Naive thymus-derived CD4-positive, alpha-beta T cell (primary cell): ENCODE measurements at regions not wholly inside any gene's neighbourhood (a gene's known extent, or its start where the extent isn't known, plus 50 kb on each side); places are given as distances from the start of the nearest gene placed in this dataset.

Source experiments
- ATAC-seq: fragments of 150-1000 bp; cut with Tn5 transposase; 2 replicates; pipeline ENCODE4 v1.10.0; 2021; ENCODE audit warnings: mild to moderate bottlenecking, moderate library complexity
- CTCF ChIA-PET: fragments of 350-600 bp; sonication (Branson Sonifier 250); formaldehyde crosslinking; loops from one replicate; lab custom pipeline; 2021; ENCODE audit warnings: antibody characterized with exemption; lab: Charles Lee
- POLR2A ChIA-PET: fragments of 350-600 bp; sonication (Branson Sonifier 250); formaldehyde crosslinking; loops from one replicate; lab custom pipeline; 2021; ENCODE audit warnings: antibody characterized with exemption, inconsistent platforms; lab: Charles Lee
- DNase-seq, 9 donors: peaks; one replicate each; pipeline versions ENCODE4 v3.0.0 to v3.0.0-alpha.2; 2020 to 2022; ENCODE audit warnings: mixed read lengths in 1 of 9
- H3K27ac ChIP-seq: one replicate; pipeline ENCODE4 v1.7.0; 2013; ENCODE audit warnings: mild to moderate bottlenecking, low read depth, low read length, moderate library complexity
- H3K27me3 ChIP-seq, 2 donors: one replicate each; pipeline ENCODE4 v1.7.0; 2013; ENCODE audit warnings: low read length in 2 of 2, mild to moderate bottlenecking in 2 of 2, moderate library complexity in 2 of 2; ENCODE audit not compliant: control insufficient read depth in 2 of 2, insufficient read depth in 2 of 2
- H3K36me3 ChIP-seq, 3 experiments: 1 replicate in 2 of 3; 2 replicates in 1 of 3; pipeline ENCODE4 v1.7.0; 2013; ENCODE audit warnings: low read length in 3 of 3, mild to moderate bottlenecking in 3 of 3, moderate library complexity in 1 of 3; ENCODE audit not compliant: insufficient read depth in 3 of 3, control insufficient read depth in 2 of 3
- H3K4me1 ChIP-seq, 2 donors: one replicate each; pipeline ENCODE4 v1.7.0; 2013; ENCODE audit warnings: low read length in 2 of 2, mild to moderate bottlenecking in 2 of 2, moderate library complexity in 1 of 2; ENCODE audit not compliant: control insufficient read depth in 2 of 2, insufficient read depth in 2 of 2
- H3K4me3 ChIP-seq: 2 replicates; pipeline ENCODE4 v1.7.0; 2013; ENCODE audit warnings: mild to moderate bottlenecking, low read length
- H3K9me3 ChIP-seq, 3 experiments: 1 replicate in 2 of 3; 2 replicates in 1 of 3; pipeline ENCODE4 v1.7.0; 2013; ENCODE audit warnings: low read length in 3 of 3; ENCODE audit not compliant: control insufficient read depth in 2 of 3
- H3K27ac Mint-ChIP-seq, 9 donors: one replicate each; pipeline ENCODE4 v1.8.0; 2020 to 2022; ENCODE audit warnings: mixed read lengths in 9 of 9, mild to moderate bottlenecking in 8 of 9, moderate library complexity in 5 of 9, inconsistent platforms in 2 of 9
- H3K27me3 Mint-ChIP-seq, 5 donors: one replicate each; pipeline ENCODE4 v1.8.0; 2021 to 2022; ENCODE audit warnings: mixed read lengths in 5 of 5, mild to moderate bottlenecking in 1 of 5
- H3K36me3 Mint-ChIP-seq, 5 donors: one replicate each; pipeline ENCODE4 v1.8.0; 2020 to 2022; ENCODE audit warnings: mixed read lengths in 5 of 5, mild to moderate bottlenecking in 3 of 5, inconsistent platforms in 1 of 5
- H3K4me1 Mint-ChIP-seq, 7 donors: one replicate each; pipeline ENCODE4 v1.8.0; 2020 to 2022; ENCODE audit warnings: mixed read lengths in 7 of 7, mild to moderate bottlenecking in 3 of 7, inconsistent platforms in 1 of 7
- H3K4me3 Mint-ChIP-seq, 10 donors: one replicate each; pipeline ENCODE4 v1.8.0; 2020 to 2022; ENCODE audit warnings: mild to moderate bottlenecking in 10 of 10, mixed read lengths in 10 of 10, moderate library complexity in 6 of 10, inconsistent platforms in 2 of 10
- H3K9me3 Mint-ChIP-seq, 11 donors: one replicate each; pipeline ENCODE4 v1.8.0; 2020 to 2022; ENCODE audit warnings: mixed read lengths in 11 of 11, mild to moderate bottlenecking in 4 of 11, inconsistent platforms in 1 of 11, moderate library complexity in 1 of 11
- intact Hi-C, 2 donors: fragments of 100-400 bp; cut with micrococcal nuclease; formaldehyde crosslinking; loops; one replicate each; pipeline ENCODE4 v1.15.1; 2023

GRCh38 chr16:51877686-51878085, 669.3 kb downstream of the TOX3 start:
- H3K27ac ChIP-seq, result no peak overlapping the region
- intact Hi-C loops, result no loop called here
- ChIA-PET POLR2A (no interaction called here), CTCF (no interaction called here)
- H3K4me1 ChIP-seq, result no peaks in the 10 kb centered on the region
- ATAC-seq (no peak), DNase-seq (no peak)
- no peak overlapping the region for H3K4me3 ChIP-seq
- Mint-ChIP-seq H3K27ac (no peak overlapping the region), H3K27me3 (no peaks in the 10 kb centered on the region), H3K4me3 (no peak overlapping the region), H3K9me3 (peaks cover 0 to 19% (median 9%) of the 10 kb centered on the region in 11 donors), H3K36me3 (no peaks in the 10 kb centered on the region), H3K4me1 (no peaks in the 10 kb centered on the region)
- H3K27me3 ChIP-seq, result no peaks in the 10 kb centered on the region
- H3K9me3 ChIP-seq, result no peaks in the 10 kb centered on the region
- H3K36me3 ChIP-seq, result no peaks in the 10 kb centered on the region

GRCh38 chr16:51876934-51877333, 670.0 kb downstream of the TOX3 start:
- Mint-ChIP-seq H3K27me3 (no peaks in the 10 kb centered on the region), H3K9me3 (peaks cover 0 to 21% (median 9%) of the 10 kb centered on the region in 11 donors), H3K36me3 (no peaks in the 10 kb centered on the region), H3K4me1 (no peaks in the 10 kb centered on the region), H3K27ac (no peak overlapping the region), H3K4me3 (no peak overlapping the region)
- POLR2A ChIA-PET, result no interaction called here
- no peaks in the 10 kb centered on the region for H3K27me3 ChIP-seq
- H3K4me1 ChIP-seq, result no peaks in the 10 kb centered on the region
- intact Hi-C loops, result no loop called here
- no peak overlapping the region for H3K4me3 ChIP-seq
- CTCF ChIA-PET, result no interaction called here
- no peak for DNase-seq
- no peaks in the 10 kb centered on the region for H3K36me3 ChIP-seq
- no peaks in the 10 kb centered on the region for H3K9me3 ChIP-seq
- no peak for ATAC-seq
- H3K27ac ChIP-seq, result no peak overlapping the region

- peaks cover 0 to 20% (median 9%) of the 10 kb centered on the region in 11 donors for H3K9me3 Mint-ChIP-seq
- H3K4me3 Mint-ChIP-seq, result no peak overlapping the region
- CTCF ChIA-PET, result no interaction called here
- DNase-seq (no peak), ATAC-seq (no peak)
- no peaks in the 10 kb centered on the region for H3K9me3 ChIP-seq
- no peaks in the 10 kb centered on the region for H3K27me3 Mint-ChIP-seq
- POLR2A ChIA-PET, result no interaction called here
- H3K36me3 ChIP-seq, result no peaks in the 10 kb centered on the region
- H3K4me1 ChIP-seq, result no peaks in the 10 kb centered on the region
- H3K27ac ChIP-seq, result no peak overlapping the region
- no peaks in the 10 kb centered on the region for H3K36me3 Mint-ChIP-seq
- H3K27ac Mint-ChIP-seq, result no peak overlapping the region
- no peak overlapping the region for H3K4me3 ChIP-seq
- intact Hi-C loops, result no loop called here
- no peaks in the 10 kb centered on the region for H3K4me1 Mint-ChIP-seq
- H3K27me3 ChIP-seq, result no peaks in the 10 kb centered on the region
These were observed 670.4 kb downstream of the TOX3 start for GRCh38 chr16:51876601-51876875.

GRCh38 chr16:51875834-51876600, 670.9 kb downstream of the TOX3 start:
- Mint-ChIP-seq H3K4me3 (no peak overlapping the region), H3K4me1 (no peaks in the 10 kb centered on the region), H3K36me3 (no peaks in the 10 kb centered on the region), H3K9me3 (peaks cover 0 to 20% (median 7%) of the 10 kb centered on the region in 11 donors), H3K27me3 (no peaks in the 10 kb centered on the region), H3K27ac (no peak overlapping the region)
- intact Hi-C loops, result no loop called here
- ChIA-PET CTCF (no interaction called here), POLR2A (no interaction called here)
- DNase-seq (no peak), ATAC-seq (no peak)
- no peaks in the 10 kb centered on the region for H3K4me1 ChIP-seq
- H3K9me3 ChIP-seq, result no peaks in the 10 kb centered on the region
- H3K27ac ChIP-seq, result no peak overlapping the region
- H3K4me3 ChIP-seq, result no peak overlapping the region
- no peaks in the 10 kb centered on the region for H3K36me3 ChIP-seq
- no peaks in the 10 kb centered on the region for H3K27me3 ChIP-seq

- CTCF ChIA-PET, result no interaction called here
- no peaks in the 10 kb centered on the region for H3K36me3 Mint-ChIP-seq
- H3K4me1 Mint-ChIP-seq, result no peaks in the 10 kb centered on the region
- no peak for DNase-seq
- H3K4me3 Mint-ChIP-seq, result no peak overlapping the region
- Histone ChIP-seq H3K27me3 (no peaks in the 10 kb centered on the region), H3K27ac (no peak overlapping the region), H3K4me3 (no peak overlapping the region), H3K4me1 (no peaks in the 10 kb centered on the region), H3K9me3 (no peaks in the 10 kb centered on the region), H3K36me3 (no peaks in the 10 kb centered on the region)
- H3K27ac Mint-ChIP-seq, result no peak overlapping the region
- no peaks in the 10 kb centered on the region for H3K27me3 Mint-ChIP-seq
- POLR2A ChIA-PET, result no interaction called here
- H3K9me3 Mint-ChIP-seq, result peaks cover 0 to 21% (median 7%) of the 10 kb centered on the region in 11 donors
- ATAC-seq, result no peak
- intact Hi-C loops, result no loop called here
These were observed 674.4 kb downstream of the TOX3 start for GRCh38 chr16:51872524-51872923.

- Mint-ChIP-seq H3K27me3 (peaks cover 0 to 4% (median 0%) of the 10 kb centered on the region in 5 donors), H3K36me3 (no peaks in the 10 kb centered on the region), H3K4me3 (no peak overlapping the region), H3K4me1 (no peaks in the 10 kb centered on the region), H3K9me3 (peaks cover 2 to 25% (median 8%) of the 10 kb centered on the region in 11 donors), H3K27ac (no peak overlapping the region)
- no peak overlapping the region for H3K27ac ChIP-seq
- ATAC-seq (no peak), DNase-seq (no peak)
- no peaks in the 10 kb centered on the region for H3K4me1 ChIP-seq
- no peaks in the 10 kb centered on the region for H3K27me3 ChIP-seq
- no peak overlapping the region for H3K4me3 ChIP-seq
- ChIA-PET CTCF (no interaction called here), POLR2A (no interaction called here)
- no peaks in the 10 kb centered on the region for H3K36me3 ChIP-seq
- H3K9me3 ChIP-seq, result no peaks in the 10 kb centered on the region
- intact Hi-C loops, result no loop called here
These were observed 676.6 kb downstream of the TOX3 start for GRCh38 chr16:51870296-51870854.

GRCh38 chr16:51869176-51869575, 677.8 kb downstream of the TOX3 start:
- H3K4me3 ChIP-seq, result no peak overlapping the region
- POLR2A ChIA-PET, result no interaction called here
- Mint-ChIP-seq H3K36me3 (no peaks in the 10 kb centered on the region), H3K4me1 (no peaks in the 10 kb centered on the region), H3K27me3 (peaks cover 0 to 4% (median 0%) of the 10 kb centered on the region in 5 donors), H3K9me3 (peaks cover 0 to 24% (median 9%) of the 10 kb centered on the region in 11 donors), H3K27ac (no peak overlapping the region), H3K4me3 (no peak overlapping the region)
- H3K27me3 ChIP-seq, result no peaks in the 10 kb centered on the region
- no peaks in the 10 kb centered on the region for H3K4me1 ChIP-seq
- CTCF ChIA-PET, result no interaction called here
- ATAC-seq (no peak), DNase-seq (no peak)
- H3K9me3 ChIP-seq, result no peaks in the 10 kb centered on the region
- no peaks in the 10 kb centered on the region for H3K36me3 ChIP-seq
- no peak overlapping the region for H3K27ac ChIP-seq
- intact Hi-C loops, result no loop called here
